ENCODE measurements at regions not wholly inside any gene's neighbourhood (a gene's known extent, or its start where the extent isn't known, plus 50 kb on each side); places are given as distances from the start of the nearest gene placed in this dataset.

DNA sequence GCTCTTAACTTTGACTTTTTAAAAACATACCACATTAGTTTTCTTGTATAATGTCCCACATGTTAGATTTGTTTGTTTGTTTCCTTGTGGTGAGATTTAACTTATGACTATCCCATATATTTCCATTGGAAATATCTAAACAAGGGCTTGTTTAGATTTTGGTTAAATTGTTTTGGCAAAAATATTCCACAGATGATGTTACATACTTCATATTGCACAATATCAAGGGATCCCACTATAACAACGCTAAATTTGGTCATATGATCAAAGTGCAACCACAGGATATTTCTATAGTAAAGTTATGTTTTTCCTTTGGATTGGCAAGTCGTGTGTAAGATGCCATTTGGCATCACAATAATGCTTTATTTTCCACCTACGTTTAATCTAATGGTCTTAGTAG lies 396.7 kb downstream of the TGFB2 start:
- intact Hi-C loops (cut with micrococcal nuclease; ENCODE audit: unreplicated experiment) = no loop called here
- H3K4me1 ChIP-seq (ENCODE audit: control insufficient read depth, insufficient read depth, low read length) = no peaks in the 10 kb centered on the region
- DNase-seq (ENCODE audit: low read depth, low spot score) (no peak), ATAC-seq (no peak), FAIRE-seq (no peak)
- no TSS peak for BruUV-seq (replicated peaks)
- no peaks in the 10 kb centered on the region for H3K36me3 ChIP-seq (ENCODE audit: control insufficient read depth in 2 of 2, insufficient read depth in 2 of 2, low read length in 1 of 2)
- H3K79me2 ChIP-seq (ENCODE audit: control insufficient read depth, insufficient read depth, low read length) = no peaks in the 10 kb centered on the region
- RAD21 ChIA-PET (ENCODE audit: unreplicated experiment) = no interaction called here
- H3K27me3 ChIP-seq (replicated peaks in 1 of 2; ENCODE audit: control insufficient read depth in 2 of 2, insufficient read depth in 2 of 2, low read length in 1 of 2) = no peaks in the 10 kb centered on the region
- no peaks in the 10 kb centered on the region for H3K9me3 ChIP-seq (replicated peaks; ENCODE audit: control insufficient read depth, insufficient read depth, low read length)
- SMC1A ChIA-PET (ENCODE audit: uncharacterized antibody, unreplicated experiment) = no interaction called here
- no peak overlapping the region for H3K27ac ChIP-seq (ENCODE audit: control insufficient read depth, insufficient read depth)
- TF ChIP-seq SMAD5 (IDR thresholded peaks at IDR 0.05; ENCODE audit: low read depth) (no peak), ZNF207 (IDR thresholded peaks at IDR 0.05; ENCODE audit: borderline replicate concordance) (no peak), SUPT20H (IDR thresholded peaks at IDR 0.05; ENCODE audit: borderline replicate concordance, control insufficient read depth, low read depth, low read length) (no peak), STAT1 (conservative IDR thresholded peaks at IDR 0.05) (no peak), NFXL1 (IDR thresholded peaks at IDR 0.05; ENCODE audit: borderline replicate concordance) (no peak), CBX5 (IDR thresholded peaks at IDR 0.05; ENCODE audit: low read depth) (no peak)
- TF ChIP-seq, protein P1, sequence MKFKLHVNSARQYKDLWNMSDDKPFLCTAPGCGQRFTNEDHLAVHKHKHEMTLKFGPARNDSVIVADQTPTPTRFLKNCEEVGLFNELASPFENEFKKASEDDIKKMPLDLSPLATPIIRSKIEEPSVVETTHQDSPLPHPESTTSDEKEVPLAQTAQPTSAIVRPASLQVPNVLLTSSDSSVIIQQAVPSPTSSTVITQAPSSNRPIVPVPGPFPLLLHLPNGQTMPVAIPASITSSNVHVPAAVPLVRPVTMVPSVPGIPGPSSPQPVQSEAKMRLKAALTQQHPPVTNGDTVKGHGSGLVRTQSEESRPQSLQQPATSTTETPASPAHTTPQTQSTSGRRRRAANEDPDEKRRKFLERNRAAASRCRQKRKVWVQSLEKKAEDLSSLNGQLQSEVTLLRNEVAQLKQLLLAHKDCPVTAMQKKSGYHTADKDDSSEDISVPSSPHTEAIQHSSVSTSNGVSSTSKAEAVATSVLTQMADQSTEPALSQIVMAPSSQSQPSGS (IDR thresholded peaks at IDR 0.05; ENCODE audit: low read length) = no peak
- H3K4me3 ChIP-seq = no peak overlapping the region
- CTCF ChIA-PET = no interaction called here
- no peak overlapping the region for H3K4me2 ChIP-seq (ENCODE audit: control insufficient read depth, insufficient read depth)
- in situ Hi-C loops (cut with MboI) = loop anchor here (5.0 kb wide), 1 partner anchor 50 kb away; no protein-coding TSS in a partner anchor
- no peaks in the 10 kb centered on the region for H4K20me1 ChIP-seq (ENCODE audit: control insufficient read depth, insufficient read depth)
- POLR2A ChIA-PET = no interaction called here
- H3K9ac ChIP-seq (ENCODE audit: control insufficient read depth, insufficient read depth, low read length) = no peak overlapping the region
- 19% methylated on average over 3 of the region's 3 CpGs for WGBS (ENCODE audit: insufficient coverage, insufficient replicate concordance, low lambda C conversion rate, missing lambda C conversion rate)
- no peak overlapping the region for H2AFZ ChIP-seq (ENCODE audit: control insufficient read depth, low read depth, low read length)

Measured in GM12878 (cell line).